ENCODE measurements at regions not wholly inside any gene's neighbourhood (a gene's known extent, or its start where the extent isn't known, plus 50 kb on each side); places are given as distances from the start of the nearest gene placed in this dataset.
A peak's percentile ranks its signal among the peaks of the same experiment; 100 is the strongest.

DNA sequence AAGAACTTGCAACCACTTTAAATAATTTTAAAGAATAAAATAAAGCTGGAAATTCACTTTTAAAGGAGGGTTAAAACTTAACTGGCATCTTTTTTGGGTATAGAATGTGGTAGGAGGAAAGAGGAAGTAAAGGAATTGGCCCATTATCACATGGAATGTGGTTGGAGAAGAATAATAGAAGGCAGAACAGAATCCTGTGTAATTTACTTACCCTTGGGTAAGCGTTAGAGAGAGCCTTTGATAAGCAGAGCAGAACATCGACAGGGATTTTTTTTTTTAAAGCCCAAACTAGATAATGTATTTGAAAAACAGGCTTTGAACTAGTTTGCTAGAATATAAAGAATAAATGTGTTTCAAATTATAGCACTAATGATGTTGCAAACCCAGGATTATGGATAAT lies 199.8 kb upstream of the KIAA1217 start:
- no peaks in the 10 kb centered on the region for H3K4me1 Mint-ChIP-seq
- DNase-seq: no peak
- no peaks in the 10 kb centered on the region for H3K36me3 Mint-ChIP-seq
- H3K27ac ChIP-seq (ENCODE audit: low read depth, low read length): no peak overlapping the region
- no peak overlapping the region for H3K4me3 ChIP-seq (ENCODE audit: low read length)
- peaks cover 0 to 5% (median 3%) of the 10 kb centered on the region in 5 donors for H3K9me3 Mint-ChIP-seq
- no peaks in the 10 kb centered on the region for H3K4me1 ChIP-seq (ENCODE audit: insufficient read depth, low read length)
- ChIA-PET CTCF (no interaction called here), POLR2A (no interaction called here)
- no peaks in the 10 kb centered on the region for H3K36me3 ChIP-seq (ENCODE audit: insufficient read depth, low read length)
- H3K9me3 ChIP-seq (ENCODE audit: low read length): no peaks in the 10 kb centered on the region
- no peak overlapping the region for H3K27ac Mint-ChIP-seq
- peaks cover 0 to 3% of the 10 kb centered on the region in 2 donors for H3K27me3 Mint-ChIP-seq
- no peak overlapping the region for H3K4me3 Mint-ChIP-seq
- H3K27me3 ChIP-seq (ENCODE audit: insufficient read depth, low read length, poor library complexity, severe bottlenecking): no peaks in the 10 kb centered on the region

GRCh38 chr10:24009736-24010135 lies 199.2 kb upstream of the KIAA1217 start:
- H3K9me3 Mint-ChIP-seq: peaks cover 0 to 5% (median 3%) of the 10 kb centered on the region in 5 donors
- Histone ChIP-seq H3K27me3 (ENCODE audit: insufficient read depth, low read length, poor library complexity, severe bottlenecking) (no peaks in the 10 kb centered on the region), H3K36me3 (ENCODE audit: insufficient read depth, low read length) (no peaks in the 10 kb centered on the region), H3K9me3 (ENCODE audit: low read length) (no peaks in the 10 kb centered on the region), H3K4me1 (ENCODE audit: insufficient read depth, low read length) (no peaks in the 10 kb centered on the region), H3K4me3 (ENCODE audit: low read length) (no peak overlapping the region), H3K27ac (ENCODE audit: low read depth, low read length) (no peak overlapping the region)
- no peaks in the 10 kb centered on the region for H3K4me1 Mint-ChIP-seq
- H3K27ac Mint-ChIP-seq: no peak overlapping the region
- no peaks in the 10 kb centered on the region for H3K36me3 Mint-ChIP-seq
- ChIA-PET CTCF (no interaction called here), POLR2A (no interaction called here)
- peaks cover 0 to 2% of the 10 kb centered on the region in 2 donors for H3K27me3 Mint-ChIP-seq
- DNase-seq: no peak
- H3K4me3 Mint-ChIP-seq: no peak overlapping the region

- peaks cover 0 to 5% (median 3%) of the 10 kb centered on the region in 5 donors for H3K9me3 Mint-ChIP-seq
- H3K36me3 Mint-ChIP-seq: no peaks in the 10 kb centered on the region
- Histone ChIP-seq H3K4me3 (ENCODE audit: low read length) (no peak overlapping the region), H3K36me3 (ENCODE audit: insufficient read depth, low read length) (no peaks in the 10 kb centered on the region), H3K4me1 (ENCODE audit: insufficient read depth, low read length) (no peaks in the 10 kb centered on the region), H3K9me3 (ENCODE audit: low read length) (no peaks in the 10 kb centered on the region), H3K27me3 (ENCODE audit: insufficient read depth, low read length, poor library complexity, severe bottlenecking) (no peaks in the 10 kb centered on the region), H3K27ac (ENCODE audit: low read depth, low read length) (no peak overlapping the region)
- no peak overlapping the region for H3K4me3 Mint-ChIP-seq
- DNase-seq: no peak
- CTCF ChIA-PET: no interaction called here
- H3K4me1 Mint-ChIP-seq: no peaks in the 10 kb centered on the region
- POLR2A ChIA-PET: no interaction called here
- no peak overlapping the region for H3K27ac Mint-ChIP-seq
- H3K27me3 Mint-ChIP-seq: peaks cover 0 to 2% of the 10 kb centered on the region in 2 donors
These were observed 198.4 kb upstream of the KIAA1217 start for GRCh38 chr10:24010436-24010970.

DNA sequence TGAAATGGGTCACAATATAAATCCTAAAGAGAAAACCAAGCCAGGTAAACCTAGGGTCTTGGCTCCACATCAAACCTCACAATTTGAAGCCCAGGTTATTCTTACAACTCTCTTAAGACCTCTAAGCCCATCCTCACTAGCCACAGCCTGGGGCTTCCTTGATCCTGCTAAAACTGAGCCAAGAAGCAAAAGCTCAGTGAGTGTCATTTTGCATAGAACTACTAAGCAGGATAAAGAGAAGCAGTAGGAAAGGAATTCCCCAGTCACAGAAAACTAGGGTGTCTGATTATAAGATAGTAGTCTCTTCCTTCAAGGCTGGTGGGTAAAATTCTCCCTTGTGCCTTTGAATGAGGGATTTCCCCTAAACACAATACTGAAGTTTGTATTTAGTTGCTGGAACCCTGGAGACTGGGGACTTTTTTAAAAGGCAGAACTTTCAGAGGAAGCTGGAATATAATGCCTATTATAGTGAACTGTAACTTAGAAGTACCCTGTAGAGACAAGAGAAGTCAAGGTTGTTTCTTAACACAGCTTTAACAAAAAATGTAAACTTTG lies 196.6 kb upstream of the KIAA1217 start:
- POLR2A ChIA-PET: no interaction called here

DNA sequence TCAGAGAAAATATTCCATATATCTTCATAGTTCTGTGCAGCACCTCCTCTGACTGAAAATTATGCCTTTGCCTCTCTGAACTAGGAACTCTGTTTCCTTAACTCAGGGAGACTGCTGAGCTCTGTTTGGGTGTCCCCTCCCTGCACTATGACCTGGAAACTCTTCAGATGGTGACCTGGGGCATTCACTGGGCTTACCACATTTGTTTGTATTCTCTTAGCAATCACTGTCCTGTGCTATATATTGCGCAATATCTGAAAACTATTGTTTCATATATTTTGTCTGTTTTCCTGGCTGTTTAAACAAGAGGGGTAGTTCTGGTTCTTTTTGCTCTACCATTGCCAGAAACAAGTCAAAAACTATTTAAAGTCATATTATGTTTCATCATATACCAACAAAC lies 181.8 kb upstream of the KIAA1217 start:
- no peak overlapping the region for H3K27ac ChIP-seq (ENCODE audit: low read depth, low read length)
- POLR2A ChIA-PET: no interaction called here
- H3K27me3 ChIP-seq (ENCODE audit: insufficient read depth, low read length, poor library complexity, severe bottlenecking): no peaks in the 10 kb centered on the region
- Mint-ChIP-seq H3K27me3 (no peaks in the 10 kb centered on the region), H3K27ac (no peak overlapping the region), H3K4me1 (no peaks in the 10 kb centered on the region), H3K36me3 (no peaks in the 10 kb centered on the region), H3K4me3 (no peak overlapping the region), H3K9me3 (peaks cover 0 to 1% (median 0%) of the 10 kb centered on the region in 5 donors)
- H3K36me3 ChIP-seq (ENCODE audit: insufficient read depth, low read length): no peaks in the 10 kb centered on the region
- CTCF ChIA-PET: no interaction called here
- H3K9me3 ChIP-seq (ENCODE audit: low read length): no peaks in the 10 kb centered on the region
- no peak overlapping the region for H3K4me3 ChIP-seq (ENCODE audit: low read length)
- no peaks in the 10 kb centered on the region for H3K4me1 ChIP-seq (ENCODE audit: insufficient read depth, low read length)
- no peak for DNase-seq

More for the DNA sequence above, 196.6 kb upstream of the KIAA1217 start:
- Histone ChIP-seq H3K27me3 (ENCODE audit: insufficient read depth, low read length, poor library complexity, severe bottlenecking) (no peaks in the 10 kb centered on the region), H3K4me1 (ENCODE audit: insufficient read depth, low read length) (no peaks in the 10 kb centered on the region), H3K9me3 (ENCODE audit: low read length) (no peaks in the 10 kb centered on the region), H3K27ac (ENCODE audit: low read depth, low read length) (no peak overlapping the region), H3K36me3 (ENCODE audit: insufficient read depth, low read length) (no peaks in the 10 kb centered on the region), H3K4me3 (ENCODE audit: low read length) (no peak overlapping the region)
- Mint-ChIP-seq H3K36me3 (no peaks in the 10 kb centered on the region), H3K27me3 (peaks cover 0 to 3% of the 10 kb centered on the region in 2 donors), H3K4me3 (no peak overlapping the region), H3K9me3 (peaks cover 0 to 5% (median 4%) of the 10 kb centered on the region in 5 donors), H3K4me1 (no peaks in the 10 kb centered on the region), H3K27ac (no peak overlapping the region)
- CTCF ChIA-PET: no interaction called here
- DNase-seq: no peak

GRCh38 chr10:24034571-24034970 lies 174.4 kb upstream of the KIAA1217 start:
- no peak for DNase-seq
- Histone ChIP-seq H3K36me3 (ENCODE audit: insufficient read depth, low read length) (no peaks in the 10 kb centered on the region), H3K4me3 (ENCODE audit: low read length) (no peak overlapping the region), H3K27ac (ENCODE audit: low read depth, low read length) (no peak overlapping the region), H3K27me3 (ENCODE audit: insufficient read depth, low read length, poor library complexity, severe bottlenecking) (no peaks in the 10 kb centered on the region), H3K9me3 (ENCODE audit: low read length) (no peaks in the 10 kb centered on the region), H3K4me1 (ENCODE audit: insufficient read depth, low read length) (no peaks in the 10 kb centered on the region)
- H3K36me3 Mint-ChIP-seq: no peaks in the 10 kb centered on the region
- H3K4me3 Mint-ChIP-seq: no peak overlapping the region
- peaks cover 0 to 13% (median 3%) of the 10 kb centered on the region in 5 donors for H3K9me3 Mint-ChIP-seq
- POLR2A ChIA-PET: no interaction called here
- no peaks in the 10 kb centered on the region for H3K4me1 Mint-ChIP-seq
- H3K27ac Mint-ChIP-seq: peak overlapping the region in 1 of 8 donors; percentile 55
- H3K27me3 Mint-ChIP-seq: no peaks in the 10 kb centered on the region
- CTCF ChIA-PET: no interaction called here

DNA sequence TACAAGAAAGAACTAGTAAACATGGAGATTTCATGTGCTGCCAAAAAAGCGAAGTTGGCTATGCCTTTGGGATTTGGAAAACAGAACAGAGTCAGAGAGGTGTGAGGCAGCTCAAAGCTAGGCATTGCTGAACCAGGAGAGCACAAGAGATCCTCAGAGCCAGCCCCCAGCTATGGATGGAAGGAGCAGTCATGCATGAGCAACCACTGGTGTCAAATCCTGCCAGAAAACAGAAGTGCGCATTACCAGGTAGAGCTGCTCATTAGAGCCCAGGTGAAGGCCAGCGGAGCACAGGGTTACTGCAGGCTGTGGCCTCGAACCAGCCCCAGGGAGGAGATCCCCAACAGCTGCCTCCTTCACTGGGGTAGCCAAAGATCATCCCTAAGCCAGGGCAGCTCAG lies 173.2 kb upstream of the KIAA1217 start:
- CTCF ChIA-PET: no interaction called here
- POLR2A ChIA-PET: no interaction called here
- no peaks in the 10 kb centered on the region for H3K27me3 Mint-ChIP-seq

DNA sequence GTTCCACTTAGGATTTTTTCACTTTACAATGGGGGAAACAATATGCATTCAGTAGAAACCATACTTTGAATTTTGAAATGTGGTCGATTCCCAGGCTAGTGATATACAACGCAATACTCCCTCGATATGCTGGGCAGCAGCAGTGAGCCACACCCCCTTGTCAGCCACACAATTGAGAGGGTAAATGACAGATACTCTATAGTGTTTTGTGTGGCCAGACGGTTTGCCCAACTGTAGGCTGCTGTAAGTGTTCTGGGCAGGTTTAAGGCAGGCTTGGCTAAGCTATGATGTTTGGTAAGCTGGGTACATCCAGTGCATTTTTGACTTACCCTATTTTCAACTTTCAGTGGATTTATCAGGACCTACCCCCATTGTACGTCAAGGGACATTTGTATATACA lies 169.6 kb upstream of the KIAA1217 start:
- H3K4me3 Mint-ChIP-seq: no peak overlapping the region
- Histone ChIP-seq H3K27ac (ENCODE audit: low read depth, low read length) (no peak overlapping the region), H3K4me1 (ENCODE audit: insufficient read depth, low read length) (no peaks in the 10 kb centered on the region), H3K9me3 (ENCODE audit: low read length) (no peaks in the 10 kb centered on the region), H3K36me3 (ENCODE audit: insufficient read depth, low read length) (no peaks in the 10 kb centered on the region), H3K27me3 (ENCODE audit: insufficient read depth, low read length, poor library complexity, severe bottlenecking) (no peaks in the 10 kb centered on the region), H3K4me3 (ENCODE audit: low read length) (no peak overlapping the region)
- H3K9me3 Mint-ChIP-seq: peaks cover 0 to 13% (median 3%) of the 10 kb centered on the region in 5 donors
- no peaks in the 10 kb centered on the region for H3K4me1 Mint-ChIP-seq
- DNase-seq: no peak
- no peak overlapping the region for H3K27ac Mint-ChIP-seq
- POLR2A ChIA-PET: no interaction called here
- no peaks in the 10 kb centered on the region for H3K27me3 Mint-ChIP-seq
- no peaks in the 10 kb centered on the region for H3K36me3 Mint-ChIP-seq
- CTCF ChIA-PET: no interaction called here

More for the DNA sequence above, 173.2 kb upstream of the KIAA1217 start:
- DNase-seq: no peak
- Histone ChIP-seq H3K27me3 (ENCODE audit: insufficient read depth, low read length, poor library complexity, severe bottlenecking) (no peaks in the 10 kb centered on the region), H3K36me3 (ENCODE audit: insufficient read depth, low read length) (no peaks in the 10 kb centered on the region), H3K27ac (ENCODE audit: low read depth, low read length) (no peak overlapping the region), H3K4me1 (ENCODE audit: insufficient read depth, low read length) (no peaks in the 10 kb centered on the region), H3K9me3 (ENCODE audit: low read length) (no peaks in the 10 kb centered on the region), H3K4me3 (ENCODE audit: low read length) (no peak overlapping the region)
- H3K36me3 Mint-ChIP-seq: no peaks in the 10 kb centered on the region
- H3K4me3 Mint-ChIP-seq: no peak overlapping the region
- no peak overlapping the region for H3K27ac Mint-ChIP-seq
- H3K9me3 Mint-ChIP-seq: peaks cover 0 to 13% (median 3%) of the 10 kb centered on the region in 5 donors
- H3K4me1 Mint-ChIP-seq: no peaks in the 10 kb centered on the region
